ENCODE measurements at regions not wholly inside any gene's neighbourhood (a gene's known extent, or its start where the extent isn't known, plus 50 kb on each side); places are given as distances from the start of the nearest gene placed in this dataset.

DNA sequence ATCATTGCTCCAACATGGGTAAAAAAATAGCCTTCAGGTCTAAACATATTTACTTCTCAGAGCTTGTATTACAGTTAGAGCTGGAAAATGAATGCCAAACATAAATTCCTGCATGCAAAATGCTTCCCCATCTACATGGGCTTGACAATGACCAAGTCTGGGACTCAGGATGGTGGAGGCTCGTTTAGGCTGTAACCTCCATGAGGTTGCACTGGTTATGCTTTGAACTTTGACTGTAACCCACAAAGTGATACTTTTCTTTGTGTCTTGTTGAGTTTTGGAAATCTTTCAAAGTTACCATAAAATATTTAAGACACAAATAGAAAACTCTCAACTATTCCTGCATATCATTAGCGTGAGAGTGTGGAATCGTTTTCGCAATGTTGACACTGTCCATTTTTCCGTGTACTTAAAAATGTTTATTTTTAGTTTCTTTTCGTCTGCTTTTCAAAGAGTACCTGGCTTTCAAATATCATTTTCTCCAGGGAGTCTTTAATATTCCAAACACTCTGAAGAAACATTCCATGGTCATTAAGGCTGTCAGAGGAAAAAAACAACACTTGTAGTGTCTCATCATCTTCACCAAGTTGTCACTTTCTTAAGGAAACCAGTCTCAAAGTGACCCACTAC lies 487.8 kb downstream of the ENC1 start:
- no peak for DNase-seq (ENCODE audit: low spot score)

DNA sequence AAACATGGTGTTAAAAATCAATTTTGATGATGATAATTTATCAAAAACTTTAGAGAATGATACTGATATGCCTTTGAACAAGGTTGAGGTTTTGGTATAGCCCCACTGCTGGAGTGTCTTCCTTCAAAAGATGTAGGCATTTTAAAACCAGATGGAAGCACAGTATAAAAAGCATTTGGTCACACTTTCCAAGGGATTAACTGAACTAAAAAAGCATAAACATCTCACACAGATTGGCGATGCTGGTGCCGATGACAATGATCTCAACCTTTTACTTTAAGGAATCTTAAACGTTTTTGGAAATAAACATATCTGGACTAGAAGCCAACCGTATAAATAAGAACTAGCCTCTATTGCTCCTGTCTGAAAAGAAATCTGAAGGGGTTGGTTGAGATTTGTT lies 488.4 kb downstream of the ENC1 start:
- no peak for DNase-seq (ENCODE audit: low spot score)

GRCh38 chr5:74149395-74149794 lies 491.1 kb downstream of the ENC1 start:
- no peak for DNase-seq (ENCODE audit: low spot score)

- DNase-seq (ENCODE audit: low spot score) = peak; percentile 10
These were observed 492.2 kb downstream of the ENC1 start for GRCh38 chr5:74148321-74148720.

GRCh38 chr5:74146796-74147195 lies 493.7 kb downstream of the ENC1 start:
- no peak for DNase-seq (ENCODE audit: low spot score)

DNA sequence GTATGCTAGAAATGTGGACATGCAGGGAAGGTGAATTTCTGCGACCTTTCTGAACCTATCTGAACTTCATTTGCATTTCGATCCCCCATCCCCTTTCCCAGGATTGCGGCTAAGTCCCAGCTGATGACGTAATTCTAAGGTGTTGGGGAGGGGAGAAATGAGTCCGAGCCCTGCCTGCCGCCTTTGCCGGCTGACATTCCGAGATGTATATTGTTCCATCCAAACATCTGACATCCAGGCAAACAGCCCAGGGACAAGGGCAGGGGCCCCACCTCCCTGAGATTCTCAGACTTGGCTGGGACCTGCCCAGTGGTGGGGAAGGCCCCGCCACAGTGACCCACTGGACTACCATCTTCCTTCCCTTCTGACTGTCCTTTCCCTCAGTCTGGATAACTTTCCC lies 494.6 kb downstream of the ENC1 start:
- DNase-seq (ENCODE audit: low spot score) = no peak

GRCh38 chr5:74143721-74144330 lies 496.7 kb downstream of the ENC1 start:
- DNase-seq (ENCODE audit: low spot score) = no peak

GRCh38 chr5:74143151-74143550 lies 497.4 kb downstream of the ENC1 start:
- DNase-seq (ENCODE audit: low spot score) = no peak

DNA sequence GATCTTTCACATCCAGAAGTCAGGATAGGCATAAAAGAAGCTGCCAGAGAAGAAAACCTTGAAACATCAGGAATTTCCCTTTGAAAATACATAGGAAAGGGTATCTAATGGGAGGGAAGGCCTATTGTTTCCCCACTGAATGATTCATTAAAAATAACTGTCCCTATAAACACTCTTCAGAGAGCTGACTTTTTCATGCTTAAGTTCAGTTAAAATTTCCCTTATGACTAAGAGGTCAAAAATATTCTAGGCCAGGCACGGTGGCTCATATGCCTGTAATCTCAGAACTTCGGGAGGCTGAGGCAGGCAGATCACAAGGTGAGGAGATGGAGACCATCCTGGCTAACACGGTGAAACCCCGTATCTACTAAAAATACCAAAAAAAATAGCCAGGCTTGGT lies 499.5 kb downstream of the ENC1 start:
- no peak for DNase-seq (ENCODE audit: low spot score)

DNA sequence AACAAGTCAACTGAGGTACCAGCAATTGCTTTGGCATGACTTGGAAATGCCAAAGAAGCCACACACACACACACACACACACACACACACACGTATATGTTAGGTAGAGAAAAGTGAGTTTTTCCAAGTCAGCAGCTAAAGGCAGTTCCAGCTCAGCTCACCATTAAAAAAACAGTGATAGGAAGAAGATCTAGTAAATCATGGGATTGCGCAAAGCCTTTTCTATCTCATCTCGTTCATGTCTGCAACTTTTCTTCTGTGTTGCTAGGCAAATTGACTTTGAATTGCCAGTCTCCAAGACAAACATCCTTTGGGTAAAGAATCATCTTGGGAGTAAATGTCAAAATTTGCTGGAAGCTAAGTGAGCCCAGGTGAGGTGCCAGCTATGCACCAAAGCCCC lies 500.1 kb downstream of the ENC1 start:
- no peak for DNase-seq (ENCODE audit: low spot score)

DNA sequence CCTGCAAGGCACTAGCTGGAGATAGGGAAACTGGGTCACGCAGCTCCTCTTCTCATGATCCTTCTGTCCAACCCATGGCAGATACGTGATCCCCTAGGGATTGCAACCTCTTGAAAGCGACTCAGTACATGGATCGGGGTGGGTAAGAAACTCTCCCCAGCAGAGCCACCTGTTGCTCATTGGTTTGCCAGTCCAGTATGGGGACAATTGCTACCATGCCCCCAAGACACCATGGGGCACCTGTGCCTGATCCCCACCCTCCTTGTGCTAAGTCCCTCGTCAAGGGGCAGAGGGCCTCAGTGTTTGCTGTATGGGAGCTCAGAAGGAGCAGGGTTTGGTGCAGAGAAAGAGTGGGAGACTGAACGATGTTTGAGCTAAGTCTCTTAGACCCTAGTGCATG lies 500.9 kb downstream of the ENC1 start:
- no peak for DNase-seq (ENCODE audit: low spot score)

- no peak for DNase-seq (ENCODE audit: low spot score)
These were observed 501.8 kb downstream of the ENC1 start for GRCh38 chr5:74138721-74139120.

DNA sequence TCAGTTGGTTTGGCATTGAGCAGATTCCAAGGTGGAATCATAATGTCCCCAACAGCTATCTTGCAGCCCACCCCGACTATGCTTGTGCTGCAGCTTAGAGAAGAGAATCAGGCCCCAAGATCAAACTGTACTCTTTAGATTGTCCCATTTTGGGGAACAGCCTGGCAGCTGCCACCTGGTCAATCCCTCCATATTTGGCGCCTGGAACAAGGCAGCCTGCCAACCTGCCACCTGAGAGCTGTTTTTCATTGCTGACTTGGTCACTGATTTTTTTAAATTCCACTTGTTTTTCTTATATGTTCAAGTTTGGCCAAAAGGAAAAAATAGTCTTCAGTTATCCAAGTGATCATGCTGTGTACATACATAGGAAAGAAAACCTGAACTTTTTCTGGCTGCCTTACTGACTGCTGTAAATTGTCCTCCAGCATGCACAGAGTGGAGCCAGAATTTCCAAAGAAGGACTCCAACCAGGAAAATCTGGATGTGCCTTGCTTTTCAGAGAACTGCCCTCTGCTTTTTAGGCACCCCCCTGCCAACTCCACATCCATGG lies 504.2 kb downstream of the ENC1 start:
- DNase-seq (ENCODE audit: low spot score) = peak; percentile 69

- DNase-seq (ENCODE audit: low spot score) = no peak
These were observed 505.5 kb downstream of the ENC1 start for GRCh38 chr5:74135033-74135432.

DNA sequence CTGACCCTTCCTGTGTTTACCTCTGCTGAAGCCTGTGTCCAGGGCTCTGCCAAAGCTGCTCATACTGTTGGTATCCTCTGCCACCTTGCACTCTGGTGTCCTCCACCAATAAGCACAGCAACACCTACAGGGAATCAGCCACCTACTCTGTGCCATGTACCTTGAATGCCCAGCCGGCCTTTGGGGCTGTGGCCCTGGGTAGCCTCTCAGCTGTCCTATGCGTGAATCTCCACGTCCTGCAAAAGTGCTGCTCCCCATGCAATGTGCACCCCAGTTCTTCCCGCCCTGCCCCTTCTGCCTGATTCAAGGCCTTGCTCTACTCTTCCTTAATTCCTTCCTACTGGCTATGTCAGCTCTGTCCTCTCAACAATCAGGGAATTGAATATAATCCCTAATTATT lies 506.5 kb downstream of the ARHGEF28 start:
- no peak for DNase-seq (ENCODE audit: low spot score)

DNA sequence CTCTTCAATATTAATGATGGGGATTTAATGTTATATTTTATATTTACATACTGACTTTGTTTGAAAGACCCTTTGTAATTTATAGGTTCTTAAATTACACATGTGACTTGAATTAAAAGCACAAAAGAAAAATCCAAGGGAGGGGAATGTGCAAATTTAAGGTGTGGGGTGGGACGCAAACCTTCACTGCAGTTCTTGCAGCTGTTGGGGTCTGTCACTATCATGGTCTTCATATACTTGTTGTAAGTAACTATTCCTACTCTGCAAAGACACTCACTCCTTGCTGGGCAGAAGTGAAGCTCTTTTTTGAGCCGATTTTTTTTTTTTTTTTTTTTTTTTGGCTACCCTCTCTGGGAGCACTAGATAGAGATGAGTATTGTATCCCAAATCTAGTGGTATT lies 505.3 kb downstream of the ARHGEF28 start:
- no peak for DNase-seq (ENCODE audit: low spot score)

DNA sequence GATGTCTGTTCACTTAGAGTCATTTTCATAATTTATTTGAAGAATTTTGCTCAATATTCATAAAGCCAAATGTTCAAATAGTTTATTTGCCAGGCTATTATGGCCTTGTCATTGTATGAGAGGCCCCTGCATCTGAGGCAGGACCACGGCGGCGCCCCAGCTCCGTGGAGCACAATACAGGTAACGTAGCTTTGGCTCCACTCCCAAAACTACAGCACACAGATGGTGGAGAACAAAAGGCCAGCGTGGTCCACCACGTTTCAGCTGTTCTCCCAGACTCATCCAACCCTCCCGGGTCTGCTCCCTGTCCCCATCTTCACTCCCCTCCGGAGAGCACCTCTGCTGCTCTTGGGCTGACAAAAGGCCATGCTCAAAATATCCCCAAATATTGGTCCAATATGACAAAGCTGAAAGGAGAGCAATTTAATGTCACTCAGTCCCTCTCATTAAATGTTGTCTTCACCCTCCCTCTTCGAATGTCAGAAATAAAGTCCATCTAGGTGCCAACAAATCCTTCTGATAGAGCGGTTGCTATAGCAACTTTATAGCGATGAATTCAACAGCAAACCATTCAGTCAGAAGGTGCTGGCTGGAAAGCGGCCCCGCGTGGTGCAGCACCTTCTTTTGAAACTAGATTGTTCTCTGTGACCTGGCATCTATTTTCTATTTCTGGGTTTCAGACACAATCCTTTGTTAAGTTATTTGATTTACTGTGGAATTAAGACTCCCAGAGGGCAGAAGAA lies 504.3 kb downstream of the ARHGEF28 start:
- DNase-seq (ENCODE audit: low spot score) = peak; percentile 79

DNA sequence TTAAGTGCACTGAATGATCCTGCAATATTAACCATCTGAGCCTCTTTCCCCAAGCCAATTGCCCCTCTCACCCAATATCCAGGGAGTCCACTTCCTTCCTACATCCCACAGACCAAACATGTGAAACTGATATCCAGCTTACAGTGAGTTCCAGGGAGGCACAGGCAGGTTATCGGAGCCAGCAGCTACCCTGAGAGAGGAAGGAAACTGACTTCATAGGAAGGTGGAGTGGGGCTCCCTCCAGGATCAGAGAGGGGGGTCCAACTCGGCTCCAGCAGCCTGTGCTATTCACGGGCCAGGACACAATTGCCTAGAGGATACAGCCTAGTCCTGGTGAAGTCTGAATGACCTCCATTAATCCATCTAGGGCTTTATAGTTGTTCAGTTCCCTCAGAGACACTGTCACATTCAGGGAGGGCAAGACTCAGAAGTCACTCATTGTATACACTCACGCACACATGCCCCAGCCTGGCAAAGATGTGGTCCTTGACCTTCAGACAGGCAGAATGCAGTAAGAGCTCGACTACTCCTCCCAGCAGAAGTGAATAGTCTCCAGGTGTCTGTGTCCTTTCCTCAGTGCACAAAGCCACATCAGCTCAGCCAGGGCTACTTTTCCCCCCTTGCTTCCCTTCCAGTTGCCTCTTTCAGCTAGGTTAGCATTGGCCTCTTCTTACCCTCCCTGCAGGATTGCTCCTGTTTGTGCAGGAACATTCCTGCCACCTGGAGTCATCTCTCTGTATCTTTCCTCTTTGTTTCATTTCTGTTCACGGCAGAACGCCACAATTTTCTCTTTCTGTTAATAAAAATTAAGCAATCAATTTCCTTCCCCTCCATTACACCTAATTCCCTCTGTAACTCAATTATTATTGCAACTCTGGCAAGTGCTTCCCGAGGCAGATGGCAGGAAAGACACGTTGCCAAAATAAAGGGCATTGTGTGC lies 501.7 kb downstream of the ARHGEF28 start:
- peak; percentile 96 for DNase-seq (ENCODE audit: low spot score)

- no peak for DNase-seq (ENCODE audit: low spot score)
These were observed 500.3 kb downstream of the ARHGEF28 start for GRCh38 chr5:74126294-74126693.

DNA sequence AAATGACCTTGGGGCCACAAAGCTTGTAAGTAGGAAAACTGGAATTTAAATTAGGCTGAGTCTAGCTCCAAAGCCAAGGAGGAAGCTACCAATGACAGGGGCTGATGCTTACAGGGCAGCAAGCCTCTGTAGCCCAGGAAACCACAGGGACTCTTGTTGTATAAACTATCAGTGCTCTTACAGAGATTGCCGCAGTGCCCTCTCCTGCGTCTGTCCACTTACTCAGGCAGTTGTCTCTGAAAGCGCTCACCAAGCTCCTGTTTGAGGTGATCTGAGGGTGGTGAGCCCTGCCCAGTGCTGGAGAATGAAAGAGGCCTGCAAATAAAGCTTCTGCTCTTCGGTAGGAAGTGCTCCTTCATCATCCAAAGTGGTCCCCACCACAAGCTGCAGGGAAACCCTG lies 498.8 kb downstream of the ARHGEF28 start:
- no peak for DNase-seq (ENCODE audit: low spot score)

- no peak for DNase-seq (ENCODE audit: low spot score)
These were observed 497.9 kb downstream of the ARHGEF28 start for GRCh38 chr5:74123929-74124328.

GRCh38 chr5:74122979-74123590 lies 497.1 kb downstream of the ARHGEF28 start:
- no peak for DNase-seq (ENCODE audit: low spot score)

Data from cerebellar cortex (tissue), 1 donor.